ENCODE measurements at regions not wholly inside any gene's neighbourhood (a gene's known extent, or its start where the extent isn't known, plus 50 kb on each side); places are given as distances from the start of the nearest gene placed in this dataset.

DNA sequence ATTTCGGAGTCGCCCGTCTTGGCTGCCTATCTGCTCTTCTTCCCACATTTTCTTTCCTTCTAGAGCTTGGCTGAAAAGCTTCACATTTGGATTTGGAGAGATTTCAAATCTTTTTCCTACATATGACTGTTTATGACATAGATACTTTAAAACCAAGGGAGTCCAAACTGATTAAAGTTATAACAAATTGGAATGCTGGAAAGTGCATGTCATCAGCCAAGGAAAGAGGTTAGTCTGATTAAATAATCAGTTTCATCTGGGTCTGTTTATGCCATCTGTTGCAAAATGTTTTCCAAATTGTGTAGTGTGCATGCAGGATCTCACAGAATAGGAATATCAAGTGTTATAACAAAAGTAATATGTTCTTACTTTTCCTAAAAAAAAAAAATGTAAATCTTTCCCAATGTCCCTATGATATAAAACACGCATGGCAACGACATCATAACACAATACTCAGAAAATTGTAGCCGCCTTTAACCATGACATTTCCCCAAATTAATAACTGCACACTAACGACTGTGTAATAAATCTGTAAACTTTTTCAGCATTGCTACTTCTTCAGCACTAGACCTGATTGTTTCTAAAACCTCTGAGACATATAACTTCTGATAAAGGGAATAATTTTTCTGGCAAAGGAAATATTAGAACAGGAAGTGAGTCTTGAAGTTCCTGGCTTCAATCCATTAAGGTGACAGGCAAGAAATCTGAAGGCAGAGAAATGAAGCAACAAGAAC lies 230.2 kb upstream of the FOXQ1 start:
- TF ChIP-seq, protein P1, sequence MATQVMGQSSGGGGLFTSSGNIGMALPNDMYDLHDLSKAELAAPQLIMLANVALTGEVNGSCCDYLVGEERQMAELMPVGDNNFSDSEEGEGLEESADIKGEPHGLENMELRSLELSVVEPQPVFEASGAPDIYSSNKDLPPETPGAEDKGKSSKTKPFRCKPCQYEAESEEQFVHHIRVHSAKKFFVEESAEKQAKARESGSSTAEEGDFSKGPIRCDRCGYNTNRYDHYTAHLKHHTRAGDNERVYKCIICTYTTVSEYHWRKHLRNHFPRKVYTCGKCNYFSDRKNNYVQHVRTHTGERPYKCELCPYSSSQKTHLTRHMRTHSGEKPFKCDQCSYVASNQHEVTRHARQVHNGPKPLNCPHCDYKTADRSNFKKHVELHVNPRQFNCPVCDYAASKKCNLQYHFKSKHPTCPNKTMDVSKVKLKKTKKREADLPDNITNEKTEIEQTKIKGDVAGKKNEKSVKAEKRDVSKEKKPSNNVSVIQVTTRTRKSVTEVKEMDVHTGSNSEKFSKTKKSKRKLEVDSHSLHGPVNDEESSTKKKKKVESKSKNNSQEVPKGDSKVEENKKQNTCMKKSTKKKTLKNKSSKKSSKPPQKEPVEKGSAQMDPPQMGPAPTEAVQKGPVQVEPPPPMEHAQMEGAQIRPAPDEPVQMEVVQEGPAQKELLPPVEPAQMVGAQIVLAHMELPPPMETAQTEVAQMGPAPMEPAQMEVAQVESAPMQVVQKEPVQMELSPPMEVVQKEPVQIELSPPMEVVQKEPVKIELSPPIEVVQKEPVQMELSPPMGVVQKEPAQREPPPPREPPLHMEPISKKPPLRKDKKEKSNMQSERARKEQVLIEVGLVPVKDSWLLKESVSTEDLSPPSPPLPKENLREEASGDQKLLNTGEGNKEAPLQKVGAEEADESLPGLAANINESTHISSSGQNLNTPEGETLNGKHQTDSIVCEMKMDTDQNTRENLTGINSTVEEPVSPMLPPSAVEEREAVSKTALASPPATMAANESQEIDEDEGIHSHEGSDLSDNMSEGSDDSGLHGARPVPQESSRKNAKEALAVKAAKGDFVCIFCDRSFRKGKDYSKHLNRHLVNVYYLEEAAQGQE (IDR thresholded peaks at IDR 0.05; ENCODE audit: low read depth, low read length): no peak
- no peak for TF ChIP-seq SMC3 (IDR thresholded peaks at IDR 0.05; ENCODE audit: low read depth, low read length)
- TF ChIP-seq, protein P2, sequence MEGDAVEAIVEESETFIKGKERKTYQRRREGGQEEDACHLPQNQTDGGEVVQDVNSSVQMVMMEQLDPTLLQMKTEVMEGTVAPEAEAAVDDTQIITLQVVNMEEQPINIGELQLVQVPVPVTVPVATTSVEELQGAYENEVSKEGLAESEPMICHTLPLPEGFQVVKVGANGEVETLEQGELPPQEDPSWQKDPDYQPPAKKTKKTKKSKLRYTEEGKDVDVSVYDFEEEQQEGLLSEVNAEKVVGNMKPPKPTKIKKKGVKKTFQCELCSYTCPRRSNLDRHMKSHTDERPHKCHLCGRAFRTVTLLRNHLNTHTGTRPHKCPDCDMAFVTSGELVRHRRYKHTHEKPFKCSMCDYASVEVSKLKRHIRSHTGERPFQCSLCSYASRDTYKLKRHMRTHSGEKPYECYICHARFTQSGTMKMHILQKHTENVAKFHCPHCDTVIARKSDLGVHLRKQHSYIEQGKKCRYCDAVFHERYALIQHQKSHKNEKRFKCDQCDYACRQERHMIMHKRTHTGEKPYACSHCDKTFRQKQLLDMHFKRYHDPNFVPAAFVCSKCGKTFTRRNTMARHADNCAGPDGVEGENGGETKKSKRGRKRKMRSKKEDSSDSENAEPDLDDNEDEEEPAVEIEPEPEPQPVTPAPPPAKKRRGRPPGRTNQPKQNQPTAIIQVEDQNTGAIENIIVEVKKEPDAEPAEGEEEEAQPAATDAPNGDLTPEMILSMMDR (IDR thresholded peaks at IDR 0.05): no peak
- no peak for TF ChIP-seq RFX5 (IDR thresholded peaks at IDR 0.05; ENCODE audit: low read length)
- TF ChIP-seq POLR2AphosphoS5 (IDR thresholded peaks at IDR 0.05; ENCODE audit: low read depth, low read length): no peak
- TF ChIP-seq RAD21 (IDR thresholded peaks at IDR 0.05; ENCODE audit: low read length): no peak

Data from SK-N-SH (cell line).